Parathyroid adenoma (tissue), 2 donors: ENCODE measurements at regions not wholly inside any gene's neighbourhood (a gene's known extent, or its start where the extent isn't known, plus 50 kb on each side); places are given as distances from the start of the nearest gene placed in this dataset.

Experiments
- H2AFZ ChIP-seq: fragments of 300-600 bp; sonication (generic); one replicate; pipeline ENCODE4 v1.7.0; 2017; ENCODE audit warnings: antibody characterized with exemption, mild to moderate bottlenecking
- H3K27ac ChIP-seq: fragments of 300-600 bp; sonication (generic); one replicate; pipeline ENCODE4 v1.7.0; 2017
- H3K27me3 ChIP-seq: fragments of 300-600 bp; sonication (generic); one replicate; pipeline ENCODE4 v1.7.0; 2017; ENCODE audit warnings: low read length; ENCODE audit not compliant: control insufficient read depth, insufficient read depth
- H3K36me3 ChIP-seq: fragments of 300-600 bp; sonication (generic); one replicate; pipeline ENCODE4 v1.7.0; 2017; ENCODE audit warnings: low read length; ENCODE audit not compliant: control insufficient read depth, insufficient read depth
- H3K4me1 ChIP-seq: fragments of 300-600 bp; sonication (generic); one replicate; pipeline ENCODE4 v1.7.0; 2017; ENCODE audit warnings: control low read depth
- H3K4me2 ChIP-seq: fragments of 300-600 bp; sonication (generic); one replicate; pipeline ENCODE4 v1.7.0; 2017; ENCODE audit warnings: low read length
- H3K4me3 ChIP-seq: fragments of 300-600 bp; sonication (generic); one replicate; pipeline ENCODE4 v1.7.0; 2017; ENCODE audit warnings: low read depth, low read length
- H3K79me2 ChIP-seq: fragments of 300-600 bp; sonication (generic); one replicate; pipeline ENCODE4 v1.7.0; 2017; ENCODE audit warnings: control low read depth
- H3K9ac ChIP-seq: fragments of 300-600 bp; sonication (generic); one replicate; pipeline ENCODE4 v1.7.0; 2017; ENCODE audit warnings: mild to moderate bottlenecking
- H3K9me3 ChIP-seq: fragments of 300-600 bp; sonication (generic); one replicate; pipeline ENCODE4 v1.7.0; 2017; ENCODE audit warnings: low read length; ENCODE audit not compliant: control insufficient read depth
- CTCF ChIP-seq: fragments of 300-600 bp; sonication (generic); IDR thresholded peaks from one replicate; pipeline ENCODE4 v1.7.0; 2017; ENCODE audit warnings: antibody characterized with exemption, mild to moderate bottlenecking
- donor health status: primary hyperparathyroidism.

GRCh38 chr15:31591908-31592307 lies 265.3 kb downstream of the KLF13 start:
- Histone ChIP-seq H3K4me1 (no peaks in the 10 kb centered on the region), H3K4me2 (no peak overlapping the region), H3K27me3 (no peaks in the 10 kb centered on the region), H3K79me2 (no peaks in the 10 kb centered on the region), H2AFZ (no peak overlapping the region), H3K9me3 (no peaks in the 10 kb centered on the region), H3K27ac (no peak overlapping the region), H3K4me3 (no peak overlapping the region), H3K9ac (no peak overlapping the region), H3K36me3 (no peaks in the 10 kb centered on the region)
- no peak for TF ChIP-seq CTCF

- H3K4me1 ChIP-seq = no peaks in the 10 kb centered on the region
- H3K9ac ChIP-seq = no peak overlapping the region
- no peak overlapping the region for H2AFZ ChIP-seq
- H3K9me3 ChIP-seq = no peaks in the 10 kb centered on the region
- TF ChIP-seq CTCF = no peak
- no peak overlapping the region for H3K4me2 ChIP-seq
- no peak overlapping the region for H3K4me3 ChIP-seq
- H3K79me2 ChIP-seq = no peaks in the 10 kb centered on the region
- no peaks in the 10 kb centered on the region for H3K36me3 ChIP-seq
- no peak overlapping the region for H3K27ac ChIP-seq
- H3K27me3 ChIP-seq = no peaks in the 10 kb centered on the region
These were observed 270.8 kb downstream of the KLF13 start for GRCh38 chr15:31597466-31597865.

DNA sequence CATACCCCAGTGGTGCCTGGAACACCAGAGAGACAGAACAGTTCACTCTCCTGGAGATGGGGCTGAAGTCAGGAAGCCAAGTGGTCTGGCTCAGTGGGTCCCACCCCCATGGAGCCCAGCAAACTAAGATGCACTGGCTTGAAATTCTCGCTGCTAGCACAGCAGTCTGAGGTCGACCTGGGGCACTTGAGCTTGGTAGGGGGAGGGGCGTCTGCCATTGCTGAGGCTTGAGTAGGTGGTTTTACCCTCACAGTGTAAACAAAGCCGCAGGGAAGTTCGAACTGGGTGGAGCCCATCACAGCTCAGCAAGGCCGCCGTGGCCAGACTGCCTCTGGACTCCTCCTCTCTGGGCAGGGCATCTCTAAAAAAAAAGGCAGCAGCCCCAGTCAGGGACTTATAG lies 272.0 kb downstream of the KLF13 start:
- Histone ChIP-seq H3K79me2 (no peaks in the 10 kb centered on the region), H3K9ac (no peak overlapping the region), H3K27ac (no peak overlapping the region), H3K4me1 (no peaks in the 10 kb centered on the region), H2AFZ (no peak overlapping the region), H3K36me3 (no peaks in the 10 kb centered on the region), H3K4me2 (no peak overlapping the region), H3K9me3 (no peaks in the 10 kb centered on the region), H3K27me3 (no peaks in the 10 kb centered on the region), H3K4me3 (no peak overlapping the region)
- TF ChIP-seq CTCF = no peak

DNA sequence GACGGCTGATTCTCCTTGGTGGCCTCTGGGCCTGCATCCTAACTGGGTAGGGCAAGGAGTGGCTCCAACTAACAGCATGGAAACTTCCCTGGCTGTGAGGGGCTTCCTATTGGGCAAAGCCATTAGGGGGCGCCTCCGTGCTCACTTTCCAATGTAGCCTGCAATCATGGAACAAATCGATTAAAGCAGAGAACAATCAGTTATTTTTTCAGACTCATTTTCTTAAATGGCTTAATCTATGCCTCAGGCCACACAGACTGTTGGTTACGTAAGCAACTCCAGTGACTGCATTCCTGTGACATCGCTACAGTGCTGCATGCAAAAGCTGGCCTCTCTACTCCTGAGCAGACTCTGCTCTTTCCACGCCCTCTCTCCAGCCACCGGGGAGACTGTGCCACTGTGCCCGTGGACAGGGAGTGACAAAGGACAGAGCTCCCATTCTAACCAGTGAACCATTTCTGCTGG lies 278.9 kb downstream of the KLF13 start:
- Histone ChIP-seq H3K27ac (no peak overlapping the region), H3K9ac (no peak overlapping the region), H2AFZ (no peak overlapping the region), H3K4me3 (no peak overlapping the region), H3K4me2 (no peak overlapping the region), H3K27me3 (no peaks in the 10 kb centered on the region), H3K36me3 (no peaks in the 10 kb centered on the region), H3K9me3 (no peaks in the 10 kb centered on the region), H3K4me1 (no peaks in the 10 kb centered on the region), H3K79me2 (no peaks in the 10 kb centered on the region)
- TF ChIP-seq CTCF = no peak

- no peak overlapping the region for H3K4me3 ChIP-seq
- H2AFZ ChIP-seq = no peak overlapping the region
- no peak overlapping the region for H3K4me2 ChIP-seq
- no peaks in the 10 kb centered on the region for H3K4me1 ChIP-seq
- H3K27ac ChIP-seq = no peak overlapping the region
- no peaks in the 10 kb centered on the region for H3K36me3 ChIP-seq
- H3K9ac ChIP-seq = no peak overlapping the region
- H3K27me3 ChIP-seq = no peaks in the 10 kb centered on the region
- TF ChIP-seq CTCF = no peak
- no peaks in the 10 kb centered on the region for H3K9me3 ChIP-seq
- H3K79me2 ChIP-seq = no peaks in the 10 kb centered on the region
These were observed 279.6 kb downstream of the KLF13 start for GRCh38 chr15:31606194-31606669.
